ACC112 (cell line): ENCODE measurements at regions not wholly inside any gene's neighbourhood (a gene's known extent, or its start where the extent isn't known, plus 50 kb on each side); places are given as distances from the start of the nearest gene placed in this dataset.

Source experiments
- H2AFZ ChIP-seq: fragments of 200-600 bp; sonication (generic); one replicate; pipeline ENCODE4 v1.6.0; 2017; ENCODE audit warnings: antibody characterized with exemption, low read length; ENCODE audit not compliant: unreplicated experiment
- H3K27ac ChIP-seq: fragments of 200-600 bp; sonication (generic); 2 replicates; pipeline ENCODE4 v1.5.1; 2014; ENCODE audit warnings: low read depth, mild to moderate bottlenecking, antibody characterized with exemption, low read length, moderate library complexity
- H3K27me3 ChIP-seq: fragments of 200-600 bp; sonication (generic); 2 replicates; pipeline ENCODE4 v1.6.1; 2014; ENCODE audit warnings: mild to moderate bottlenecking, antibody characterized with exemption, low read length, moderate library complexity, mixed read lengths; ENCODE audit not compliant: insufficient read depth
- H3K36me3 ChIP-seq: fragments of 200-600 bp; sonication (generic); 2 replicates; pipeline ENCODE4 v1.6.1; 2016; ENCODE audit warnings: mild to moderate bottlenecking, antibody characterized with exemption, low read length, moderate library complexity, mixed read lengths; ENCODE audit not compliant: insufficient read depth
- H3K4me1 ChIP-seq: fragments of 200-600 bp; sonication (generic); one replicate; pipeline ENCODE4 v1.6.1; 2016; ENCODE audit warnings: low read length, mixed read lengths; ENCODE audit not compliant: insufficient read depth, unreplicated experiment, control insufficient read depth
- H3K4me3 ChIP-seq: fragments of 200-600 bp; sonication (generic); 2 replicates; pipeline ENCODE4 v1.5.1; 2014; ENCODE audit warnings: mild to moderate bottlenecking, low read depth, low read length
- H3K79me2 ChIP-seq: fragments of 200-600 bp; sonication (generic); one replicate; pipeline ENCODE4 v1.6.0; 2016; ENCODE audit warnings: low read length; ENCODE audit not compliant: control insufficient read depth, unreplicated experiment, insufficient read depth

DNA sequence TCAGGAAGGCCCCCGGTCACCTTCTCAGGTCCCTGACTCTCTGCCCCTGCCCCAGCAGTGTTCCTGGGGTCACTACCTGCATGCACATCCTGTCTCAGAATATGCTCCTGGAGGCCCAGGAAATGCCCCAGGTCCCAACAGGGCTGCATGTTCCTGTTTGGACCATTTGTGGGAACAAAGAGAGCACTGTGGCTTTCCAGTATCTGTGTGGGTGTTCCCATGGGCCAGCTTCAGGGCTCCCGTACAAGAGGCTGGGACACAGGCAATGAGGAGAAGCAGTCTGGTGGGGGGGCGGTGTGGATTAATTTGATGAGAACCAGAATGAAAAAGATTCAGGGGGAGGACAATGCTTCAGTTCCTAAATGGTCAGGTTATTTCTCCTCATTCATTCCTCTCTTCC lies 61.5 kb upstream of the GGTLC1 start:
- Histone ChIP-seq H3K4me3 (no peak overlapping the region), H3K27ac (no peak overlapping the region), H3K36me3 (no peaks in the 10 kb centered on the region), H3K79me2 (no peaks in the 10 kb centered on the region), H3K4me1 (no peaks in the 10 kb centered on the region), H2AFZ (no peak overlapping the region), H3K27me3 (peaks cover 7% of the 10 kb centered on the region)

DNA sequence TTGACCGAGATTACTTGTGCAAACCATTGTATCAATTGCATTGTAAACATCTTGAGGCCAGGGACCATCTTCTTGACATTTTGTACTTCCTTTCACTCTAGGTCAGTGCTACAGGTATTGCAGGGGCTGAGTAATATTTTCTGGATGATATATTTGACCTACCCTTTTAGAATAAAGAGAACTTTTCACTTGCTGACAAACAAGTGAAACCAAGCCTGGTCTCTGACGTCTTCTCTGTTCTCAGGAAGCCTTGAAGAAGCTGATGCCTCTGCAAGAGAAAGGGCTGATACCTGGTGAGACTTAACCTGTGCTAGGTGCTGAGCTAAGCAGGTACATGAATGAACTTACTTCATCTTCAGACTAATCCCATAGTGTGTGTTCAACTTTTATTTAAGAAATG lies 60.5 kb upstream of the GGTLC1 start:
- H2AFZ ChIP-seq: no peak overlapping the region

DNA sequence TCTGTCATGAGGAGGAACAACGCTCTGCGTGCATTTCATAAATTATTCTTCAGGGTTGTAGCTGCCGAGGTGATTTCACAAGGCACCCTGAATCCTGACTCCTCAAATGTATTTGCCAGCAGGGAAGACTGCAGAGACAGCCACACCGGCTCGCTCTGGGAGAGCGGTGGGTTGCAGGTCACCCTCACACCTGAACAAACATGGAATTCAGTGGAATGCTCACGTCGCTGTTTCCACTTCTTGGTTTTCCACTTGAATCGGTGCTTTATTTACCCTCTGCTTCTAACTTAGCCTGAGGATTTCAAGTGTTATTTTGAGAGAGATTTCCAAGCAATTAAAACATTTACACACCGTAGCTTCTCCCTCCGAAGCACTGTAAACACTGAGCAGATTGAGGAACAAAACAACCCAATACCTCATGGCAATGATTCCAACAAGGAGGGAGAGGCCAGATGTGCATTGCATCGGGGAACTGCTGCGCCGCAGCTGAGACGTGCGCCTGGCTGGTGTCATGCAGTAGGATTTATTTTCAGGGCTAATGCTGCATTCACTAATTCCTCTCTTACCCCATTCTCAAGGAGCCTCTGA lies 59.5 kb upstream of the GGTLC1 start:
- Histone ChIP-seq H2AFZ (no peak overlapping the region), H3K27ac (no peak overlapping the region), H3K79me2 (no peaks in the 10 kb centered on the region), H3K4me3 (no peak overlapping the region), H3K36me3 (no peaks in the 10 kb centered on the region), H3K4me1 (no peaks in the 10 kb centered on the region), H3K27me3 (peaks cover 7% of the 10 kb centered on the region)

More for the DNA sequence above, 60.5 kb upstream of the GGTLC1 start:
- Histone ChIP-seq H3K36me3 (no peaks in the 10 kb centered on the region), H3K27me3 (peaks cover 7% of the 10 kb centered on the region), H3K27ac (no peak overlapping the region), H3K4me1 (no peaks in the 10 kb centered on the region), H3K79me2 (no peaks in the 10 kb centered on the region), H3K4me3 (no peak overlapping the region)

- H3K79me2 ChIP-seq: no peaks in the 10 kb centered on the region
- H3K4me1 ChIP-seq: no peaks in the 10 kb centered on the region
- H3K36me3 ChIP-seq: no peaks in the 10 kb centered on the region
- no peak overlapping the region for H2AFZ ChIP-seq
- H3K27ac ChIP-seq: no peak overlapping the region
- peaks cover 7% of the 10 kb centered on the region for H3K27me3 ChIP-seq
- H3K4me3 ChIP-seq: no peak overlapping the region
Observed at GRCh38 chr20:24046888-24047287, 58.3 kb upstream of the GGTLC1 start.

- no peaks in the 10 kb centered on the region for H3K79me2 ChIP-seq
- H2AFZ ChIP-seq: no peak overlapping the region
- H3K4me3 ChIP-seq: no peak overlapping the region
- H3K36me3 ChIP-seq: no peaks in the 10 kb centered on the region
- H3K27me3 ChIP-seq: no peaks in the 10 kb centered on the region; the same call in 1 of the 2 replicates
- H3K27ac ChIP-seq: no peak overlapping the region
- no peaks in the 10 kb centered on the region for H3K4me1 ChIP-seq
Observed at GRCh38 chr20:24045621-24046318, 57.2 kb upstream of the GGTLC1 start.

DNA sequence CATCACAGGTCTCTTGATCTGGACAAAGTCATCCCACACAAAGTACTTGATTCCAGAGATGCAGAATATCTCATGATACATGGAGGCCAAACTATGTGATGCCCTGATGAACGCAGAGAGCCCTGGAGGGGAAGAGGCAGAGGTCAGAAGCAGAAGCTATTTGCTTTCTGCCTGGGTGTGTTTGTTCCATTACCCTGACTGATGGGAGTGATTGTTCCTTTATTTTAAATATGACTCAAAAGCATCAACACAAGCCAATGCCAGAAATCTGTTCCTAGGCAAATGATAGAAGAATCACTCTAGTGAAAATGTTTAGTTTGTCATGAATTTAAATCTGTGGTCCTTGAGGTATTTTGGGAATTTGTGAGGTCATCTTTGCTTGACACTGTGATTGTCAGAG lies 54.7 kb upstream of the GGTLC1 start:
- Histone ChIP-seq H3K4me3 (no peak overlapping the region), H3K79me2 (no peaks in the 10 kb centered on the region), H3K27me3 (no peaks in the 10 kb centered on the region), H3K36me3 (no peaks in the 10 kb centered on the region), H2AFZ (no peak overlapping the region), H3K4me1 (no peaks in the 10 kb centered on the region), H3K27ac (no peak overlapping the region)

- Histone ChIP-seq H3K27ac (no peak overlapping the region), H3K4me3 (no peak overlapping the region), H3K27me3 (no peaks in the 10 kb centered on the region), H3K79me2 (no peaks in the 10 kb centered on the region), H2AFZ (no peak overlapping the region), H3K36me3 (no peaks in the 10 kb centered on the region), H3K4me1 (no peaks in the 10 kb centered on the region)
Observed at GRCh38 chr20:24042646-24043045, 54.1 kb upstream of the GGTLC1 start.

GRCh38 chr20:24040896-24041459 lies 52.4 kb upstream of the GGTLC1 start:
- Histone ChIP-seq H3K27me3 (no peaks in the 10 kb centered on the region), H2AFZ (no peak overlapping the region), H3K79me2 (no peaks in the 10 kb centered on the region), H3K36me3 (no peaks in the 10 kb centered on the region), H3K4me3 (no peak overlapping the region), H3K27ac (no peak overlapping the region), H3K4me1 (no peaks in the 10 kb centered on the region)

DNA sequence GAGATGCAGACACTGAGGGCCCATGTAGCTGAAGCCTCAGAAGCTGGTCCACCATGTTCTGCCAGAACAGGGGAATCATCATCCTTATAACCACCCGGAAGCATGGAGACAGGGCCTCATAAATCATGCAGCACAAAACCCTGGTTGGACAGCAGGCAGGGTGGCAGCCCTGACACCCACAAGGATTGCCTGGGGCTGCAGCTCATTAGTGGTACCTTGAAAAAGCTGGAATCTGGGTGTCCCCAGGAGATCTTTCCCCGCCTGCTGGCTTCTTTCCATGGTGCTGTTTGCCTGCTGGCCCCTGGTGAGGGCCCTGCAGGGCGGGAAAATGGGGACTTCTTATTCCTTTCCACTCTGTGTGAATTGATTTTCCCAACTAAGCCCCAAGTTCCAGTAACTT lies 50.6 kb upstream of the GGTLC1 start:
- Histone ChIP-seq H3K27ac (no peak overlapping the region), H3K27me3 (no peaks in the 10 kb centered on the region), H3K4me3 (no peak overlapping the region), H2AFZ (no peak overlapping the region), H3K36me3 (no peaks in the 10 kb centered on the region), H3K4me1 (peaks cover 3% of the 10 kb centered on the region), H3K79me2 (no peaks in the 10 kb centered on the region)
